ENCODE measurements at regions not wholly inside any gene's neighbourhood (a gene's known extent, or its start where the extent isn't known, plus 50 kb on each side); places are given as distances from the start of the nearest gene placed in this dataset.
A peak's percentile ranks its signal among the peaks of the same experiment; 100 is the strongest.
"Not testable (repeated sequence)": the region's sequence is repeated elsewhere in the genome, so short reads cannot be mapped to it uniquely, and the experiment has no call there.

DNA sequence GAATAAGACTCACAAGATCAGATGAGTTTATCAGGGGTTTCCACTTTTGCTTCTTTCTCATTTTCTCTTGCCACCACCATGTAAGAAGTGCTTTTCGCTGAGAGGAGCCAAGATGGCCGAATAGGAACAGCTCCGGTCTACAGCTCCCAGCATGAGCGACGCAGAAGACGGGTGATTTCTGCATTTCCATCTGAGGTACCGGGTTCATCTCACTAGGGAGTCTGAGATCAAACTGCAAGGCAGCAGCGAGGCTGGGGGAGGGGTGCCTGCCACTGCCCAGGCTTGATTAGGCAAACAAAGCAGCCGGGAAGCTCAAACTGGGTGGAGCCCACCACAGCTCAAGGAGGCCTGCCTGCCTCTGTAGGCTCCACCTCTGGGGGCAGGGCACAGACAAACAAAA is 285.1 kb downstream of the MATN1 start:
- H3K4me3 ChIP-seq (ENCODE audit: low read depth in 1 of 3, low read length in 3 of 3); H3K9me3 ChIP-seq (ENCODE audit: control insufficient read depth in 4 of 4, low read length in 3 of 4); H3K36me3 ChIP-seq (ENCODE audit: control insufficient read depth in 4 of 4, insufficient read depth in 3 of 4, low read depth in 1 of 4, low read length in 3 of 4); H3K27me3 ChIP-seq (ENCODE audit: control insufficient read depth in 4 of 4, insufficient read depth in 4 of 4, low read length in 3 of 4); H3K4me1 ChIP-seq (ENCODE audit: control insufficient read depth in 4 of 4, insufficient read depth in 4 of 4, low read length in 3 of 4); H3K27ac ChIP-seq (ENCODE audit: low read depth in 1 of 2, low read length in 2 of 2); H3K9ac ChIP-seq (ENCODE audit: low read depth in 1 of 2, low read length in 2 of 2); DNase-seq (ENCODE audit: low spot score): not testable (repeated sequence)
- 66% methylated on average over 9 of the region's 9 CpGs for WGBS

DNA sequence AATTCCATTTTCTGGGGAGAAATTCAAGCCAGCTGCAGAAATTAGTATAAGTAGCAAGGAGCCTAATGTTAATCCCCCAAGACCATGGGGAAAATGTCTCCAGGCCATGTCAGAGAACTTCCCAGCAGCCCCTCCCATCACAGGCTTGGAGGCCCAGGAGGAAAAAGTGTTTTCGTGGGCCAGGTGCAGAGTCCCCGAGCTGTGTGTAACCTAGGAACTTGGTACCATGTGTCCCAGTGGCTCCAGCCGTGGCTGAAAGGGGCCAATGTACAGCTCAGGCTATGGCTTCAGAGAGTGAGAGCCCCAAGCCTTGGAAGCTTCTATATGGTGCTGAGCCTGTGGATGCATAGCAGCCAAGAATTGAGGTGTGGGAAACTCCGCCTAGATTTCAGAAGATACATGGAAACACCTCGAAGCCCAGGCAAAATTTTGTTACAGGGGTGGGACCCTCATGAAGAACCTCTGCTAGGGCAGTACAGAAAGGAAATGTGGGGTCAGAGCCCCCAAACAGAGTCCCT is 286.3 kb downstream of the MATN1 start:
- H3K27me3 ChIP-seq (ENCODE audit: control insufficient read depth in 4 of 4, insufficient read depth in 4 of 4, low read length in 3 of 4): no peaks in the 10 kb centered on the region
- peak; percentile 12 for DNase-seq (ENCODE audit: low spot score)
- peaks cover 0 to under 1% (median 0%) of the 10 kb centered on the region in 4 donors for H3K9me3 ChIP-seq (ENCODE audit: control insufficient read depth in 4 of 4, low read length in 3 of 4)
- no peak overlapping the region for H3K27ac ChIP-seq (ENCODE audit: low read depth in 1 of 2, low read length in 2 of 2)
- H3K36me3 ChIP-seq (ENCODE audit: control insufficient read depth in 4 of 4, insufficient read depth in 3 of 4, low read depth in 1 of 4, low read length in 3 of 4): no peaks in the 10 kb centered on the region
- no peak overlapping the region for H3K9ac ChIP-seq (ENCODE audit: low read depth in 1 of 2, low read length in 2 of 2)
- TF ChIP-seq FOXA1 (IDR thresholded peaks at IDR 0.05) (no peak), JUND (IDR thresholded peaks at IDR 0.05) (no peak), FOXA2 (IDR thresholded peaks at IDR 0.05) (no peak), HNF4G (IDR thresholded peaks at IDR 0.05) (no peak)
- TF ChIP-seq, protein P1, sequence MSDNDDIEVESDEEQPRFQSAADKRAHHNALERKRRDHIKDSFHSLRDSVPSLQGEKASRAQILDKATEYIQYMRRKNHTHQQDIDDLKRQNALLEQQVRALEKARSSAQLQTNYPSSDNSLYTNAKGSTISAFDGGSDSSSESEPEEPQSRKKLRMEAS (IDR thresholded peaks at IDR 0.05): no peak
- TF ChIP-seq, protein P2, sequence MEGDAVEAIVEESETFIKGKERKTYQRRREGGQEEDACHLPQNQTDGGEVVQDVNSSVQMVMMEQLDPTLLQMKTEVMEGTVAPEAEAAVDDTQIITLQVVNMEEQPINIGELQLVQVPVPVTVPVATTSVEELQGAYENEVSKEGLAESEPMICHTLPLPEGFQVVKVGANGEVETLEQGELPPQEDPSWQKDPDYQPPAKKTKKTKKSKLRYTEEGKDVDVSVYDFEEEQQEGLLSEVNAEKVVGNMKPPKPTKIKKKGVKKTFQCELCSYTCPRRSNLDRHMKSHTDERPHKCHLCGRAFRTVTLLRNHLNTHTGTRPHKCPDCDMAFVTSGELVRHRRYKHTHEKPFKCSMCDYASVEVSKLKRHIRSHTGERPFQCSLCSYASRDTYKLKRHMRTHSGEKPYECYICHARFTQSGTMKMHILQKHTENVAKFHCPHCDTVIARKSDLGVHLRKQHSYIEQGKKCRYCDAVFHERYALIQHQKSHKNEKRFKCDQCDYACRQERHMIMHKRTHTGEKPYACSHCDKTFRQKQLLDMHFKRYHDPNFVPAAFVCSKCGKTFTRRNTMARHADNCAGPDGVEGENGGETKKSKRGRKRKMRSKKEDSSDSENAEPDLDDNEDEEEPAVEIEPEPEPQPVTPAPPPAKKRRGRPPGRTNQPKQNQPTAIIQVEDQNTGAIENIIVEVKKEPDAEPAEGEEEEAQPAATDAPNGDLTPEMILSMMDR (IDR thresholded peaks at IDR 0.05; ENCODE audit: low read depth, low read length, missing input control): no peak
- TF ChIP-seq, protein P3, sequence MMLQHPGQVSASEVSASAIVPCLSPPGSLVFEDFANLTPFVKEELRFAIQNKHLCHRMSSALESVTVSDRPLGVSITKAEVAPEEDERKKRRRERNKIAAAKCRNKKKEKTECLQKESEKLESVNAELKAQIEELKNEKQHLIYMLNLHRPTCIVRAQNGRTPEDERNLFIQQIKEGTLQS (IDR thresholded peaks at IDR 0.05): no peak
- TF ChIP-seq, protein P4, sequence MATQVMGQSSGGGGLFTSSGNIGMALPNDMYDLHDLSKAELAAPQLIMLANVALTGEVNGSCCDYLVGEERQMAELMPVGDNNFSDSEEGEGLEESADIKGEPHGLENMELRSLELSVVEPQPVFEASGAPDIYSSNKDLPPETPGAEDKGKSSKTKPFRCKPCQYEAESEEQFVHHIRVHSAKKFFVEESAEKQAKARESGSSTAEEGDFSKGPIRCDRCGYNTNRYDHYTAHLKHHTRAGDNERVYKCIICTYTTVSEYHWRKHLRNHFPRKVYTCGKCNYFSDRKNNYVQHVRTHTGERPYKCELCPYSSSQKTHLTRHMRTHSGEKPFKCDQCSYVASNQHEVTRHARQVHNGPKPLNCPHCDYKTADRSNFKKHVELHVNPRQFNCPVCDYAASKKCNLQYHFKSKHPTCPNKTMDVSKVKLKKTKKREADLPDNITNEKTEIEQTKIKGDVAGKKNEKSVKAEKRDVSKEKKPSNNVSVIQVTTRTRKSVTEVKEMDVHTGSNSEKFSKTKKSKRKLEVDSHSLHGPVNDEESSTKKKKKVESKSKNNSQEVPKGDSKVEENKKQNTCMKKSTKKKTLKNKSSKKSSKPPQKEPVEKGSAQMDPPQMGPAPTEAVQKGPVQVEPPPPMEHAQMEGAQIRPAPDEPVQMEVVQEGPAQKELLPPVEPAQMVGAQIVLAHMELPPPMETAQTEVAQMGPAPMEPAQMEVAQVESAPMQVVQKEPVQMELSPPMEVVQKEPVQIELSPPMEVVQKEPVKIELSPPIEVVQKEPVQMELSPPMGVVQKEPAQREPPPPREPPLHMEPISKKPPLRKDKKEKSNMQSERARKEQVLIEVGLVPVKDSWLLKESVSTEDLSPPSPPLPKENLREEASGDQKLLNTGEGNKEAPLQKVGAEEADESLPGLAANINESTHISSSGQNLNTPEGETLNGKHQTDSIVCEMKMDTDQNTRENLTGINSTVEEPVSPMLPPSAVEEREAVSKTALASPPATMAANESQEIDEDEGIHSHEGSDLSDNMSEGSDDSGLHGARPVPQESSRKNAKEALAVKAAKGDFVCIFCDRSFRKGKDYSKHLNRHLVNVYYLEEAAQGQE (IDR thresholded peaks at IDR 0.05): no peak
- H3K4me3 ChIP-seq (ENCODE audit: low read depth in 1 of 3, low read length in 3 of 3): no peak overlapping the region
- 86% methylated on average over 5 of the region's 5 CpGs for WGBS
- no peaks in the 10 kb centered on the region for H3K4me1 ChIP-seq (ENCODE audit: control insufficient read depth in 4 of 4, insufficient read depth in 4 of 4, low read length in 3 of 4)

DNA sequence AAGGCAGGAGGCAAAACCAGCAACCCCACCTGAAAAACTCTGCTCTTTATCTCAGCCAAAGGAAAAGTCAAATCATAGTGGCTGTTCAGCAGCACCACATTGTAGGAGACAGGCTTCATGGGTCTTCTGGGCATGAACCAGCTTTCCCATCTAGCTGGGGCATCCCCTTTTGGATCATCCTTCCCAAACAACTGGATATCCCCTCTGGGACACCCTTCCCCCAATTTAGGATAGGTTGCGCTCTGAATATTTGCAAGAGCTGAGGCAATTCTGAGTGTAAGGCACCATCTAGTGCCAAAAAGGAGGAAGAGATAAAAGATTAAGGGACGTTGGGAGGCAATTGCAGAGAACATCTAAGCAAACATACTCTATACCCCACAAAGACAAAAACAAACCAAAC is 295.8 kb downstream of the MATN1 start:
- DNase-seq (ENCODE audit: low spot score): no peak
- no peak overlapping the region for H3K9ac ChIP-seq (ENCODE audit: low read depth in 1 of 2, low read length in 2 of 2)
- peaks cover 0 to 3% (median 1%) of the 10 kb centered on the region in 4 donors for H3K27me3 ChIP-seq (ENCODE audit: control insufficient read depth in 4 of 4, insufficient read depth in 4 of 4, low read length in 3 of 4)
- no peaks in the 10 kb centered on the region for H3K36me3 ChIP-seq (ENCODE audit: control insufficient read depth in 4 of 4, insufficient read depth in 3 of 4, low read depth in 1 of 4, low read length in 3 of 4)
- no peaks in the 10 kb centered on the region for H3K4me1 ChIP-seq (ENCODE audit: control insufficient read depth in 4 of 4, insufficient read depth in 4 of 4, low read length in 3 of 4)
- H3K27ac ChIP-seq (ENCODE audit: low read depth in 1 of 2, low read length in 2 of 2): no peak overlapping the region
- TF ChIP-seq YY1 (IDR thresholded peaks at IDR 0.05): no peak
- TF ChIP-seq, protein P3 (IDR thresholded peaks at IDR 0.05): no peak
- TF ChIP-seq HNF4G (IDR thresholded peaks at IDR 0.05): no peak
- TF ChIP-seq FOXA2 (IDR thresholded peaks at IDR 0.05): no peak
- no peak for TF ChIP-seq SP1 (IDR thresholded peaks at IDR 0.05)
- TF ChIP-seq TAF1 (conservative IDR thresholded peaks at IDR 0.05): no peak
- TF ChIP-seq, protein P2 (IDR thresholded peaks at IDR 0.05; ENCODE audit: low read depth, low read length, missing input control): no peak
- no peak overlapping the region for H3K4me3 ChIP-seq (ENCODE audit: low read depth in 1 of 3, low read length in 3 of 3)
- WGBS: 36% methylated on average over 2 of the region's 2 CpGs
- H3K9me3 ChIP-seq (ENCODE audit: control insufficient read depth in 4 of 4, low read length in 3 of 4): peaks cover 0 to 6% (median 3%) of the 10 kb centered on the region in 4 donors
